Activated CD4-positive, alpha-beta memory T cell treated with anti-CD3 and anti-CD28 coated beads for 36 hours (primary cell): ENCODE measurements at regions not wholly inside any gene's neighbourhood (a gene's known extent, or its start where the extent isn't known, plus 50 kb on each side); places are given as distances from the start of the nearest gene placed in this dataset.

Experiments
- CTCF ChIA-PET: fragments of 350-600 bp; sonication (Branson Sonifier 250); formaldehyde crosslinking; loops from one replicate; lab custom pipeline; 2021; ENCODE audit warnings: antibody characterized with exemption, inconsistent platforms; lab: Charles Lee
- POLR2A ChIA-PET: fragments of 350-600 bp; sonication (Branson Sonifier 250); formaldehyde crosslinking; loops from one replicate; lab custom pipeline; 2021; ENCODE audit warnings: antibody characterized with exemption; lab: Charles Lee
- DNase-seq: peaks from one replicate; pipeline ENCODE4 v3.0.0-alpha.2; 2020
- H3K27ac Mint-ChIP-seq: one replicate; pipeline ENCODE4 v1.8.0; 2021; ENCODE audit warnings: mixed read lengths
- H3K27me3 Mint-ChIP-seq: one replicate; pipeline ENCODE4 v1.8.0; 2021; ENCODE audit warnings: mixed read lengths
- H3K36me3 Mint-ChIP-seq: one replicate; pipeline ENCODE4 v1.8.0; 2021; ENCODE audit warnings: mixed read lengths
- H3K4me1 Mint-ChIP-seq: one replicate; pipeline ENCODE4 v1.8.0; 2021; ENCODE audit warnings: low read depth, mixed read lengths
- H3K4me3 Mint-ChIP-seq: one replicate; pipeline ENCODE4 v1.8.0; 2021; ENCODE audit warnings: mild to moderate bottlenecking, mixed read lengths
- H3K9me3 Mint-ChIP-seq: one replicate; pipeline ENCODE4 v1.8.0; 2021; ENCODE audit warnings: mixed read lengths
- intact Hi-C: fragments of 100-400 bp; cut with micrococcal nuclease; formaldehyde crosslinking; loops from one replicate; pipeline ENCODE4 v1.15.1; 2023

- intact Hi-C loops, result no loop called here
- H3K27ac Mint-ChIP-seq, result no peak overlapping the region
- no peaks in the 10 kb centered on the region for H3K36me3 Mint-ChIP-seq
- no peaks in the 10 kb centered on the region for H3K4me1 Mint-ChIP-seq
- ChIA-PET CTCF (no interaction called here), POLR2A (no interaction called here)
- no peaks in the 10 kb centered on the region for H3K27me3 Mint-ChIP-seq
- no peaks in the 10 kb centered on the region for H3K9me3 Mint-ChIP-seq
- no peak overlapping the region for H3K4me3 Mint-ChIP-seq
- DNase-seq, result no peak
These were observed 406.5 kb upstream of the CNKSR2 start for GRCh38 chrX:20967725-20968124.

GRCh38 chrX:20965270-20966044, 408.8 kb upstream of the CNKSR2 start:
- CTCF ChIA-PET, result no interaction called here
- Mint-ChIP-seq H3K4me1 (no peaks in the 10 kb centered on the region), H3K9me3 (no peaks in the 10 kb centered on the region), H3K36me3 (no peaks in the 10 kb centered on the region), H3K27ac (no peak overlapping the region), H3K27me3 (no peaks in the 10 kb centered on the region), H3K4me3 (no peak overlapping the region)
- intact Hi-C loops, result no loop called here
- no peak for DNase-seq
- POLR2A ChIA-PET, result no interaction called here

- intact Hi-C loops, result no loop called here
- Mint-ChIP-seq H3K9me3 (no peaks in the 10 kb centered on the region), H3K27ac (no peak overlapping the region), H3K4me3 (no peak overlapping the region), H3K4me1 (no peaks in the 10 kb centered on the region), H3K36me3 (no peaks in the 10 kb centered on the region), H3K27me3 (no peaks in the 10 kb centered on the region)
- ChIA-PET CTCF (no interaction called here), POLR2A (no interaction called here)
- no peak for DNase-seq
These were observed 420.2 kb upstream of the CNKSR2 start for GRCh38 chrX:20954014-20954413.

GRCh38 chrX:20952180-20952579, 422.0 kb upstream of the CNKSR2 start:
- no peaks in the 10 kb centered on the region for H3K9me3 Mint-ChIP-seq
- no peak for DNase-seq
- H3K36me3 Mint-ChIP-seq, result no peaks in the 10 kb centered on the region
- no peaks in the 10 kb centered on the region for H3K4me1 Mint-ChIP-seq
- intact Hi-C loops, result no loop called here
- ChIA-PET CTCF (no interaction called here), POLR2A (no interaction called here)
- no peaks in the 10 kb centered on the region for H3K27me3 Mint-ChIP-seq
- no peak overlapping the region for H3K4me3 Mint-ChIP-seq
- no peak overlapping the region for H3K27ac Mint-ChIP-seq

- no peak overlapping the region for H3K4me3 Mint-ChIP-seq
- CTCF ChIA-PET, result no interaction called here
- H3K36me3 Mint-ChIP-seq, result no peaks in the 10 kb centered on the region
- intact Hi-C loops, result no loop called here
- no peaks in the 10 kb centered on the region for H3K4me1 Mint-ChIP-seq
- no peaks in the 10 kb centered on the region for H3K9me3 Mint-ChIP-seq
- H3K27me3 Mint-ChIP-seq, result no peaks in the 10 kb centered on the region
- DNase-seq, result no peak
- POLR2A ChIA-PET, result no interaction called here
- no peak overlapping the region for H3K27ac Mint-ChIP-seq
These were observed 423.0 kb upstream of the CNKSR2 start for GRCh38 chrX:20951016-20951810.

- Mint-ChIP-seq H3K4me1 (no peaks in the 10 kb centered on the region), H3K36me3 (no peaks in the 10 kb centered on the region), H3K4me3 (no peak overlapping the region), H3K27ac (no peak overlapping the region), H3K27me3 (no peaks in the 10 kb centered on the region), H3K9me3 (no peaks in the 10 kb centered on the region)
- POLR2A ChIA-PET, result no interaction called here
- CTCF ChIA-PET, result no interaction called here
- DNase-seq, result no peak
- intact Hi-C loops, result no loop called here
These were observed 426.8 kb upstream of the CNKSR2 start for GRCh38 chrX:20947411-20947912.

GRCh38 chrX:20913760-20914159, 460.5 kb upstream of the CNKSR2 start:
- peaks cover 3% of the 10 kb centered on the region for H3K27me3 Mint-ChIP-seq
- no peaks in the 10 kb centered on the region for H3K4me1 Mint-ChIP-seq
- no peak overlapping the region for H3K4me3 Mint-ChIP-seq
- H3K27ac Mint-ChIP-seq, result no peak overlapping the region
- intact Hi-C loops, result no loop called here
- CTCF ChIA-PET, result no interaction called here
- POLR2A ChIA-PET, result no interaction called here
- H3K9me3 Mint-ChIP-seq, result no peaks in the 10 kb centered on the region
- no peaks in the 10 kb centered on the region for H3K36me3 Mint-ChIP-seq
- no peak for DNase-seq

GRCh38 chrX:20906571-20906970, 467.6 kb upstream of the CNKSR2 start:
- no peaks in the 10 kb centered on the region for H3K36me3 Mint-ChIP-seq
- ChIA-PET POLR2A (no interaction called here), CTCF (no interaction called here)
- H3K27me3 Mint-ChIP-seq, result peaks cover 2% of the 10 kb centered on the region
- no peaks in the 10 kb centered on the region for H3K4me1 Mint-ChIP-seq
- H3K9me3 Mint-ChIP-seq, result no peaks in the 10 kb centered on the region
- H3K4me3 Mint-ChIP-seq, result no peak overlapping the region
- H3K27ac Mint-ChIP-seq, result no peak overlapping the region
- no peak for DNase-seq
- intact Hi-C loops, result no loop called here

GRCh38 chrX:20884565-20884964, 489.7 kb upstream of the CNKSR2 start:
- POLR2A ChIA-PET, result no interaction called here
- intact Hi-C loops, result no loop called here
- Mint-ChIP-seq H3K4me1 (no peaks in the 10 kb centered on the region), H3K27me3 (no peaks in the 10 kb centered on the region), H3K36me3 (no peaks in the 10 kb centered on the region), H3K9me3 (no peaks in the 10 kb centered on the region), H3K4me3 (no peak overlapping the region), H3K27ac (no peak overlapping the region)
- CTCF ChIA-PET, result no interaction called here
- DNase-seq, result no peak

- no peak for DNase-seq
- H3K27me3 Mint-ChIP-seq, result no peaks in the 10 kb centered on the region
- CTCF ChIA-PET, result no interaction called here
- POLR2A ChIA-PET, result no interaction called here
- intact Hi-C loops, result no loop called here
- no peak overlapping the region for H3K27ac Mint-ChIP-seq
- no peak overlapping the region for H3K4me3 Mint-ChIP-seq
- H3K4me1 Mint-ChIP-seq, result no peaks in the 10 kb centered on the region
- H3K9me3 Mint-ChIP-seq, result peaks cover 13% of the 10 kb centered on the region
- H3K36me3 Mint-ChIP-seq, result no peaks in the 10 kb centered on the region
These were observed 510.6 kb upstream of the CNKSR2 start for GRCh38 chrX:20863649-20864048.

- Mint-ChIP-seq H3K36me3 (no peaks in the 10 kb centered on the region), H3K4me1 (no peaks in the 10 kb centered on the region), H3K27ac (no peak overlapping the region), H3K27me3 (no peaks in the 10 kb centered on the region), H3K4me3 (no peak overlapping the region), H3K9me3 (peaks cover 13% of the 10 kb centered on the region)
- ChIA-PET POLR2A (no interaction called here), CTCF (no interaction called here)
- intact Hi-C loops, result no loop called here
- DNase-seq, result no peak
These were observed 513.1 kb upstream of the CNKSR2 start for GRCh38 chrX:20861113-20861512.

GRCh38 chrX:20857746-20858145, 516.5 kb upstream of the CNKSR2 start:
- POLR2A ChIA-PET, result no interaction called here
- Mint-ChIP-seq H3K27me3 (no peaks in the 10 kb centered on the region), H3K4me3 (no peak overlapping the region), H3K9me3 (peaks cover 13% of the 10 kb centered on the region), H3K27ac (no peak overlapping the region), H3K36me3 (no peaks in the 10 kb centered on the region), H3K4me1 (no peaks in the 10 kb centered on the region)
- DNase-seq, result no peak
- intact Hi-C loops, result no loop called here
- CTCF ChIA-PET, result no interaction called here

GRCh38 chrX:20838477-20838876, 535.7 kb upstream of the CNKSR2 start:
- intact Hi-C loops, result no loop called here
- POLR2A ChIA-PET, result no interaction called here
- no peak for DNase-seq
- no peaks in the 10 kb centered on the region for H3K27me3 Mint-ChIP-seq
- H3K4me3 Mint-ChIP-seq, result no peak overlapping the region
- CTCF ChIA-PET, result no interaction called here
- no peaks in the 10 kb centered on the region for H3K36me3 Mint-ChIP-seq
- H3K9me3 Mint-ChIP-seq, result peaks cover 2% of the 10 kb centered on the region
- H3K27ac Mint-ChIP-seq, result no peak overlapping the region
- H3K4me1 Mint-ChIP-seq, result no peaks in the 10 kb centered on the region
